ENCODE measurements at regions not wholly inside any gene's neighbourhood (a gene's known extent, or its start where the extent isn't known, plus 50 kb on each side); places are given as distances from the start of the nearest gene placed in this dataset.

DNA sequence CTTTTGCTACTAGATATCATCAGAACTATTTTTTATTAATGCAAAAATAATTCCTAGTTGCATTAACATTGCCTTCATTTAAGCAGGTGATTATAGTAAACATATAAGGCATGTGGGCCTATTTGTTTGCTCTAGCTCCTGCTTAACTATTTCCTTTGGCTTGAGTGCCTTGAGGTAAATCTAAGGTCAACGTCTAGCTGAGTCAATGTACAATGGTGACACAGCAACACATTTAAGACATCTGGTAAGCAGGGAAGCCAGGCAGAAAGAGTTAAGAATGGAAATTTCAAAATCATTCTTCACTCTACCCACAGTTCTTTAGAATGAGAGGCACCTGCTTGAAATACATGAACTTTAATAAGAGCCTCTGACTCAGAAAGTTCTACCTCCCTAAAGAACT lies 111.9 kb upstream of the FST start:
- no peak for TF ChIP-seq POLR2AphosphoS5 (IDR thresholded peaks at IDR 0.05)
- TF ChIP-seq, protein P1, sequence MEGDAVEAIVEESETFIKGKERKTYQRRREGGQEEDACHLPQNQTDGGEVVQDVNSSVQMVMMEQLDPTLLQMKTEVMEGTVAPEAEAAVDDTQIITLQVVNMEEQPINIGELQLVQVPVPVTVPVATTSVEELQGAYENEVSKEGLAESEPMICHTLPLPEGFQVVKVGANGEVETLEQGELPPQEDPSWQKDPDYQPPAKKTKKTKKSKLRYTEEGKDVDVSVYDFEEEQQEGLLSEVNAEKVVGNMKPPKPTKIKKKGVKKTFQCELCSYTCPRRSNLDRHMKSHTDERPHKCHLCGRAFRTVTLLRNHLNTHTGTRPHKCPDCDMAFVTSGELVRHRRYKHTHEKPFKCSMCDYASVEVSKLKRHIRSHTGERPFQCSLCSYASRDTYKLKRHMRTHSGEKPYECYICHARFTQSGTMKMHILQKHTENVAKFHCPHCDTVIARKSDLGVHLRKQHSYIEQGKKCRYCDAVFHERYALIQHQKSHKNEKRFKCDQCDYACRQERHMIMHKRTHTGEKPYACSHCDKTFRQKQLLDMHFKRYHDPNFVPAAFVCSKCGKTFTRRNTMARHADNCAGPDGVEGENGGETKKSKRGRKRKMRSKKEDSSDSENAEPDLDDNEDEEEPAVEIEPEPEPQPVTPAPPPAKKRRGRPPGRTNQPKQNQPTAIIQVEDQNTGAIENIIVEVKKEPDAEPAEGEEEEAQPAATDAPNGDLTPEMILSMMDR (IDR thresholded peaks at IDR 0.05): no peak
- TF ChIP-seq EP300 (IDR thresholded peaks at IDR 0.05): no peak
- no peak for TF ChIP-seq POLR2A (IDR thresholded peaks at IDR 0.05)
